ENCODE measurements at regions not wholly inside any gene's neighbourhood (a gene's known extent, or its start where the extent isn't known, plus 50 kb on each side); places are given as distances from the start of the nearest gene placed in this dataset.
"Not testable (repeated sequence)": the region's sequence is repeated elsewhere in the genome, so short reads cannot be mapped to it uniquely, and the experiment has no call there.

DNA sequence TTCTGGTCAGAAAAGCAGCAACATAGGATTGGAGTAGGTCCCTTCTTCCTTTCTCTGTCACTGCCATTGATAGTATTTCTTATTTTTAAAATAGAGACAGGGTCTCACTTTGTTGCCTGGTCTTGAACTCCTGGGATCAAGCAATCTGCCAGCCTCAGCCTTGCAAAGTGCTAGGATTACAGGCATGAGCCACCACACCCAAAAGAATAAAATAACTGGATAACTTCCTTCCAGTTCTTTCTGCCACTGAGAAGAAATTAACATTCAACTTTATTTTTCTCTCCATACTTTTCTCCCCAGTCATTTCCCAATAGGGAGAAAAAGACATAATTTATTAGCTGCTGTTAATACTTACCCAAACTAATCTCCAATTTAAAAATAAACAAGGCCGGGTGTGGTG, 91.9 kb upstream of the MED13 start:
- DNase-seq (ENCODE audit: low spot score), result no peak

DNA sequence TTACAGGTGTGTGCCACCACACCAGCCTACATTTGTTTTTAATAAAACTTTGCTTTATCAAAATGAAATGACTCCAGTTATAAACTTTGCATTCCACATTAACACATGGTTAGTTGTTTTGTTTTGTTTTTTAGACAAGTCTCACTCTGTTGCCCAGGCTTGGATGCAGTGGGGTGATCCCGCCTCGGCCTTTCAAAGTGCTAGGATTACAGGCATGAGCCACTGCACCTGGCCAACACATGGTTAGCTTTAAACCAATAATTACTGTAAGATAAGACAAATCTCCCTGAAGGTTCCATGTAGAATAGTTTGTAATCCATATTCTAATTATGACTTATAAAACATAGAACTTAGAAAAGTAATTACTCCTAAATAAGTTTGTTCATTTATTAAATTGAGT, 89.8 kb upstream of the MED13 start:
- DNase-seq (ENCODE audit: low spot score), result no peak

DNA sequence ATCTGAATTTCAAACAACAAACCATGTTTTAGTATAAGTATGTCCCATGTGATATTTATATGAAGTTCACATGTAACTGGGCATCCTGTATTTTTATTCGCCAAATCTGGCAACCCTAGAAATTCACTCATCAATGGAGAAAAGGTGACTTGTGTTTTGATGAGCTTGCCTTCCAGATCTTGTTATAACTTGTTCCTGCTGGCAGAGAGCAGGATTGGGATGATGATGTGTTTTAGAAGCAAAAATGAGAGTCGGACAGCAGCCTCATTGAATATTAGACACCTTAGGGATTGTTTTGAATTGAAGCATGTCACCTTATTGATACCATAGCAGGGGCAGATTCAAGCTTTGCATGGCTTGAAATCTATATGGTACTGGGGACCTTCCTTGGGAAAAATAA, 85.4 kb upstream of the MED13 start:
- DNase-seq (ENCODE audit: low spot score), result no peak

DNA sequence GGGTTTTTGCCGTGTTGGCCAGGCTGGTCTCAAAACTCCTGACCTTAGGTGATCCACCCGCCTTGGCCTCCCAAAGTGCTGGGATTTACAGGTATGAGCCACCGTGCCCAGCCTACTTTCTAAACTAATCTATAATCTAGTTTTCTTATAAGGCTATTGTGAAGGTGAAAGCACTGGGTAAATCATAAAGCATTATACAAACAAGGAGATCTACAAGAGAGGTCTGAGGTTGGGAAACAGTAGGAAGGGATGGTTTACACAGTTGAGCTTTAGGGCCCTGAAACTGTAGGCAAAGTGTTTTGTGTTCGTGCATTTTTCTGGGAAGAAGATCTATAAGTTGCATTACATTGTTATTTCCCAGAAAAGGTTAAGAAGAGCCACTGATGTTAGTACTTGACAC, 84.9 kb upstream of the MED13 start:
- no peak for DNase-seq (ENCODE audit: low spot score)

DNA sequence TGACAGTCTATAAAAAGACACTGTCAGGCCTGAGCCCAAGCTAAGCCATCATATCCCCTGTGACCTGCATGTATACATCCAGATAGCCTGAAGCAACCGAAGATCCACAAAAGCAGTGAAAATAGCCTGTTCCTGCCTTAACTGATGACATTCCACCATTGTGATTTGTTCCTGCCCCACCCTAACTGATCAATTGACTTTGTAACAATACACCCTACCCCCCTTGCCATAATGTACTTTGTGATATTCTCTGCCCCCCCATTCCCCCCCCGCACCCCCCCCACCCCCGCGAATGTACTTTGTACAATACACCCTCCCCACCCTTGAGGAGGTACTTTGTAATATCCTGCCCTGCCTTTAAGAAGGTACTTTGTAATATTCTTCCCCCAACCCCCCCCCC, 82.2 kb upstream of the MED13 start:
- DNase-seq (ENCODE audit: low spot score), result no peak

DNA sequence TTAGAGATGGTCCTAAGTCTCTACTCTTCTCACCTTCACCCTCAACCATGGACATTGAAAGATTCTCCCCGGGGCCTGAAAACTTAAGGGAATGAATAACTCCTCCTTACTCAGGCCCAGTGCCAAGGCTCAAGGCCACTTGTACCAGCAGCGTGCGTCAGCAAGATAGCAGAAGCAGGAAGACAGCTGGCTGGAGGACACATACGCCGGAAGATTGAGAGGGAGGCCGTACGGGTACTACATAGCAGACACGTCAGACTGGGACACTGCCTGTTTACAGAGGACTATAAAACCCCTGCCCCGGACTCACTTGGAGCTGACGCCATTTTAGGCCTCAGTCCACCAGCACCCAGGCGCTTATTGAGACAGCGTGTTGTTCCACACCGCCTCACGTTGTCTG, 75.8 kb upstream of the MED13 start:
- DNase-seq (ENCODE audit: low spot score), result no peak

DNA sequence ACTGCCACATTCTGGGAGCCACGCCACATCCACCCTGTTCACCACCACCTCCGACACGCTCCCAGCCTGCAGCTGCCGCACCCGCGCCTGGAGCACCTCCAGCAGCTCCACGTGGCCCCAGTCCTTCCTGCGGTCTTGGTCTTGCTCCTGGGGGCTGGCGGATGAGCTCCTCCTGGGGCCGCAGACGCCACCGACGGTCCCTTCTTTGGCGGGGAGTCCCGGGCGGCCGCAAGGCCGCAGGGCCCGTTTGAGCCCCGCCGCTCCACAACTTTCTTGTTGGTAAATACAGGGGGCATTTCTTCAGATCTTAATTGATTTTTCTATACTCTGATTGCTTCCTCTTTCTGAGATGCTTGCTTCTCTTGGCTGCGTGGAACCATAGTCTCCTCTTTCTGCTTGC, 75.3 kb upstream of the MED13 start:
- no peak for DNase-seq (ENCODE audit: low spot score)

DNA sequence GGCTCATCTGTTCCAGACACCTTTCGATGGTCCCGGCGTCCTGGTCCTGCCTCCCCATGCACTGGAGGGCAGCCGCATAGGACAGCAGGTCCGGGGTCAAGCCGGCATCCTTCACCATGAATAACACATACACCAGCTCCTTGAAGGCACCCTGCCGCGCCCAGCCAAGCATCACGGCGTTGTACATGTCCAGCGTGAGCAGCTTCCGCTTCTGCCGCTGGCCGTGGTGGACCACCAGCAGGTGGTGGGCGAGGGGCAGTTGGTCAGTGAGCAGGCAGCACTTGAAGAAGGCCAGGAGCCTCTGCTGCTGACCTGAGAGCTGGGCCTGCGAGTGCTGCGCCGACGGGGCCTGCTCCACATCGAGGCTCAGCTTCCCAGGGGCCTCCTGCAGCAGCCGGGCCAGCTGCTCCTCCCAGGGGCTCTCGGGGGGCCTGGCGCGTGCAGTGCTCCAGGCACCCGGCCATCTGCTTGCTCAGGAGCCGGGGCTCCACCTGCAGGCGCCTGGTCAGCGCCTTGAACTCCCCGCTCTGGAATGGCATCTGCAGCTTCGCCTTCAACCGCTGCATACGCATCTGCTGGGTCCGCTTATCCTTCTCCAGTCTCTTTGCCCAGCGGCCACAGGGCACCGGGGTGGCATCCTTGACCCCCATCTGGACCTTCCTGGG, 74.7 kb upstream of the MED13 start:
- peak; percentile 48 for DNase-seq (ENCODE audit: low spot score)

DNA sequence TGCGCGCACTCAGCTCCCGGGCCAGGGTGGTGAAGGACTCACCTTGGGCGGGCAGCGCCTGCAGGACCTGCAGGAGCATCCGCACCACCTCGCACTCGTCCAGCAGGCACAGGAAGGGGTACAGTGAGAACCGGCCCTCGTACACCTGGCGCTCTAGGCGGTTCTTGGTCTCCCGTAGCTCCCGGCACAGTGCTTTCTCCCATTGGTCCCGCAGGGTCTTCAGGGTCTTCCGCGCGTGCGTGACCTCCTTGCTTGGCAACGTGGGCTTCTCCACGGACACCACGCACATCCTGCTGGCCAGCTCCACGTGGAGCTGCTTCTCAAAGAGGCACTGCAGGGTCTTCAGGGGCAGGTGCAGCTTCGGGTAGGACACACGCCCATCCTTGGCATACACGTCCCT, 74.1 kb upstream of the MED13 start:
- no peak for DNase-seq (ENCODE audit: low spot score)

DNA sequence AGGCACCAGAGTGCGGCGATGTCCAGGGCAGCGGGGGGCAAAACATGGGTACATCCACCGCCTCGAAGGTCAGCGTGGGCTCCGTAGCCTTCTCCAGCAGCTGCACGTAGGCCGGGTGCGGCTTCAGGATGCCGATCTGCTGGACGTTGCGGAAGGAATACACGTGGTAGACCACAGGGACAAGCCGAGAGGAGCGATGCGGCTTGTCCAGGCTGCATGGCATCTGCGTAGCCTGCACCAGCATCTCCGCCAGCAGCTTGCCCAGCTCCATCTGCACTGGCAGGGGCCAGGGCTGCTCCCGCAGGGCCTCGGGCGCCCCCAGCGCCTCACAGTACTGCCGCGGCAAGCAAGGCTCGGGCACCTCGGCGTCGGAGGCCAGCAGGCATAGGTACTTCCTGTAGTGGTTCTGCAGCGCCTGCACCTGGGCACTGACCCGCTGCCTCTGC, 73.6 kb upstream of the MED13 start:
- not testable (repeated sequence) for DNase-seq (ENCODE audit: low spot score)

DNA sequence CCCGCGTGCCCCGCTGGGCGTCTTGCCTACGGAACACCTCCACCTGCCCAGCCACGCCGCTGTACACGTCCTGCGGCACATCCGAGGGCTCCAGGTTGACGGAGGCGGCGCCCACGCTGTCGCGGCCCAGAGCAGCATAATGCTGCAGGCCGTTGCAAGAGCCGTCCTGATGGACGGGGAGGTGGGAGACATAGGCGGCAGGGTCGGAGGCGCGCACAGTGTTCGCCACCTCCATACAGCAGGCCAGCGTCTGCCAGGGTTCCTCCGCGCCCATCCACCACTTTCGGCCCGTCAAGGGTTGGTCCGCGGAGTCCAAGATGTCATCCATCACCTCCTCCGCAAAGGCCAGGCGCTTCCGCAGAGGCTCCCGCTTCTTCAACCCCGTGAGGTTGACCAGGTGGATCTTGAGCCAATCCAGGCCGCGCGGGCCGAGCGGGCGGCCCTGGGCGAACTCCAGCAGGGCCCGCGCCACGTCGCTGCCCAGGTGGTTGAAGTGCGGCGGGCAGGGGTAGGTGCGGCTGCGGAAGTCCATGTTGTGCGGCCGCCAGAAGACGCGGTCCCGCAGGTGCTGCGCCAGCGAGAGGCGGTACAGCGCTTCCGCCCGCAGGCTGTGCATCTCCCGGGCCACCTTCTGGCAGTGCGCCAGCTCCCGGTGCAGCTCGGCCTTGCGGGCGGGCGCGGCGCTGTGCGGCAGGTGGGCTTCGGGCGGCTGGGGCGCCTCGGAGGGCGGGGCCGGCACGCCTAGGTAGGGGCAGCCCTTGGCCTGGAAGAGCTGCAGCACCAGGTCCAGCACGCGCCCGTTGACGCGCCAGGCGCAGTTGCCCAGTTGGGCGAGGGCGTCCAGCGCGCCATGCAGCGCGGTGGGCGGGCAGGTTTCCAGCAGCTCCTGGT, 72.9 kb upstream of the MED13 start:
- not testable (repeated sequence) for DNase-seq (ENCODE audit: low spot score)

DNA sequence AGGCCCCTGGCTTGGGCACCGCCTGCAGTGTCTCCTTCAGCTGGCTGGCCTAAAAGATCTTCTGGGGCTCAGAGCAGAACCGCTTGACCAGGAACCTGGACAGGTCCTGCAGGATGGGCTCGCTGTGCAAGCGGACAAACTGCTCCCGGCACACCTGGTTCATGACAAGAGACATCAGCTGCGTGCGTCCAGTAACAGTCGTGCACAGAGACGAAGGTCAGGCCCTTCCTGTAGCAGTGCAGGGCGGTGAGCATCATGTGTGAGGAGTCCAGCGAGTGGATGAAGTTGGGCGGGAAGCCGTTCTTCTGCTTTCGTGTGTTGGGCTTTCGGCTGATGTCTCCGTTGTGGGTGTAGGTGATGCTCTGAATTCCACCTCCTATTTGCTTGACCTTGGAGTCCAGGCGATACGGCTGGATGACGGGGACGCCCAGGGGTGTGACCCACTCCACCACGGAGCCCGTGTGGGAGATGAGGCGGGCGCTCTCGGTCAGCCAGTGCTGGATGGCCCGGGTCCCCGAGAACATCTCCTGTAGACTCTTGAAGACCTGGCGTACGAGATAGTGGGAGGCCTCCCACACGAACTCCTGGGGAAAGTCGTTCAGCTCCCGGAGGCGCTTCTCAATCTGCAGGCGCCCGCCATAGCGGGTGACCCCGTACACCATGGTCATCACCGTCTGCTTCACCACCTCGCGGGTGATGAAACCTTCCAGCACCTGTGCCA, 72.1 kb upstream of the MED13 start:
- not testable (repeated sequence) for DNase-seq (ENCODE audit: low spot score)

DNA sequence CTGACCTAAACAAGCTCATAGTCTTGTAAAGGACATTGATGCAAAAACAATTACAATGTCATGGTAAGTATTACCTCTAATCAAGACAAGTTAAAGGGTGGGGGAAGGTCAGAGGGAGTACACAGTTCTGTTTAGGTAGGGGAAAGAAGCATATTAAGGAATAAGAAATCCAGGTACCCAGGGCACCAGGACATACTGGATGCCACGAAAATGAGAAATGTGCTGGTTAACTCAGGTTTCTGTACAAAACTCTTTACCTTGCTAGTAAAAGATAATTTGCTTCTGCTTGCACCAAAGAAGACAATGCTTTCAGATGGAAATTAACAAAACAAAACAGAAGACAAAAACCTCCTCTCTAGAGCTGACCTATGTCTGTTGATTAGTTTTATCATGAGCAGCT, 70.7 kb upstream of the MED13 start:
- no peak for DNase-seq (ENCODE audit: low spot score)

DNA sequence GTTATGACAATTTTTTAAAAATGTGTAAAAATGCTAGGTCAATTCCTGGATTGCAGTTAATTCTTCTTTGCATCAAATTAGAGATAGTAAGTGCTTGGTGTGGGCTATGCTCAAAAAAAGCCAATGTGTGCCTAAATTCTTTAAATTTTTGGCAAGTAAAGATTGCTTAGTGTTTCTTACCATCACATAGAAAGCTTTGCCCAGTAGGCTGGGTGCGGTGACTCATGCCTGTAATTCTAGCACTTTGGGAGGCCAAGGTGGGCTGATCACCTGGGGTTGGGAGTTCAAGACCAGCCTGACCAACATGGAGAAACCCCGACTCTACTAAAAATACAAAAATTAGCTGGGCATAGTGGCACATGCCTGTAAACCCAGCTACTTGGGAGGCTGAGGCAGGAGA, 70.0 kb upstream of the MED13 start:
- DNase-seq (ENCODE audit: low spot score), result not testable (repeated sequence)

DNA sequence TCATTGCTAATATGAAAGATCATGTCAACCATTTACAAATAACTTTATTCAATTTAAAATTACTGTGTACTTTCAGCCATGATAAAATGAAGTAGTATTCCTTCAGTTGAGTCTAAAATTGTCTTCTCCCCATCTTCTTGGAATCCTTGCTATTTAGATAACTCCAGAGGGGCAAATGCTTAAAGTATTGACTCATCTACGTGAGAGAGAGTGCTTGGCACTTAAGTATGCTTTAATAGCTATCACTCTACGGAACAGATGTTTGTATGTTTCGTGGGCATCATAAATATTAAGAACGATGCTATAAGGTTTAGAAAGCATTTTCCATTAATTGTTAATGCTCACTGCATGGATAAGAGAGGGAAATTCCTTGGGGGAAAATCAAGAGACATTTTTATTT, 69.3 kb upstream of the MED13 start:
- DNase-seq (ENCODE audit: low spot score), result no peak

DNA sequence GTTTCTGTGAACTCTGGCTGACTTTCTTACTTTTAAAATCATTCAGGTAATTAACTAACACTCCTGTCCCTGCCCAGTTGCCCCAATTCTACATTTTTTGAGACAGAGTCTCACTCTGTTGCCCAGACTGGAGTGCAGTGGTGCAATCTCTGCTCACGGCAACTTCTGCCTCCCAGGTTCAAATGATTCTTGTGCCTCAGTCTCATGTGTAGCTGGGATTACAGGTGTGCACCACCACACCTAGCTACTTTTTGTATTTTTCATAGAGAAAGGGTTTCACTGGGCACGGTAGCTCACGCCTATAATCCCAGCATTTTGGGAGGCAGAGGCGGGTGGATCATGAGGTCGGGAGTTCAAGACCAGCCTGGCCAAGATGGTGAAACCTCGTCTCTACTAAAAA, 66.2 kb upstream of the MED13 start:
- not testable (repeated sequence) for DNase-seq (ENCODE audit: low spot score)

DNA sequence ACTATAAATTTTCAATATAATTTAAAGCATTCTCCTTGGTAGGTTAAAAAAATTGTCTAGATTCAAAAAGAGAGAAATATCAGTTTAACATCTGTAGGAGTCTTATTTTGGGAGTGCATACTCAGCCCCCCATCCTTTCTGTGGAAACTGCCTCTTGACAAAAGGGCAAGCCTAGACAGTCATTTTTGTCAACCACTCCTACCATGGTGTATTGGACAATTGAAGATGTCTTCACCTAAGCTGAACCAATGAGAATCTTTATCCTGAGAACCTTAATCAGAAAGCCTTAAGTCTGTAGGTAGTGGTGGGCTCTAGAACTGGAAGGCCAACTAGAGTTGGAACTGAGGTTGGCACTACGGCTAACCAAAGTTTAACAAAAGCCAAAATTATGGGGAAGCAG, 65.7 kb upstream of the MED13 start:
- no peak for DNase-seq (ENCODE audit: low spot score)

DNA sequence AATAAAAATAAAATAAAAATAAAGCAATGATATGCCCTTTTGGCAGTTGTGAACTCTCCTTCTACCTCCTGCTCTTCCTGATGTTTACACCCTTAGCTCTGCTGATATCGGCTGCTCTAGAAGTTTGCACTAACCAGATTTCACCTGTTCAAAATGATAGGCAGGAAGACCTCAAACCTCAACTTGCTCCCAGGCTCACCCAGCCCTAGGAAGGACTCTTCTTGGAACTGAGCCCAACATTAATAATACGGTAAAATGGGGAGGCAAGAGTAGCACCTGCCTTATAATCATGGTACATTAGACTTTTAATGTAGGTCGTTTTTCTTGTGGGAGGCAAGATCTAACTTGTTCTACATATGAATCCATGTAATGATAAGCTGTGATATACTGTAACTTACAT, 61.2 kb upstream of the MED13 start:
- DNase-seq (ENCODE audit: low spot score), result no peak

DNA sequence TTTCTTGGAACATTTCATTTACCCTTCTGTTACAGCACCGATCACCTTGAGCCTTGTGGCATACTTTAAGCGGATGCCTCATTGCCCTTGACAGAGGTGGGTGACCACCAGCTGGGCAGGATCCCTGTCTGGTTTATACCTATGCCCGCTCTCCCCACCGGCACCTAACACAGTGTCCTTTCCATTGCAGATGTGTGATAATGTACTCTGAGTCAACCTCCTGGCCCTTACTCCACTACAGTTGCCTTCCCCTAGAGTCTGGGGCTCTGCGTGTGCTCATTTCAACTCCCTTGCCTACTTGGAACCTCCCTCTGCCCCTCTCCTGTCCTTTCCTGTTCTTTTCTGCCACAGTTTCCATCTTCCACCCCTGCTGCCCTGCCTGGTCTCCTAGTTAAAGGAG, 60.2 kb upstream of the MED13 start:
- DNase-seq (ENCODE audit: low spot score), result no peak

DNA sequence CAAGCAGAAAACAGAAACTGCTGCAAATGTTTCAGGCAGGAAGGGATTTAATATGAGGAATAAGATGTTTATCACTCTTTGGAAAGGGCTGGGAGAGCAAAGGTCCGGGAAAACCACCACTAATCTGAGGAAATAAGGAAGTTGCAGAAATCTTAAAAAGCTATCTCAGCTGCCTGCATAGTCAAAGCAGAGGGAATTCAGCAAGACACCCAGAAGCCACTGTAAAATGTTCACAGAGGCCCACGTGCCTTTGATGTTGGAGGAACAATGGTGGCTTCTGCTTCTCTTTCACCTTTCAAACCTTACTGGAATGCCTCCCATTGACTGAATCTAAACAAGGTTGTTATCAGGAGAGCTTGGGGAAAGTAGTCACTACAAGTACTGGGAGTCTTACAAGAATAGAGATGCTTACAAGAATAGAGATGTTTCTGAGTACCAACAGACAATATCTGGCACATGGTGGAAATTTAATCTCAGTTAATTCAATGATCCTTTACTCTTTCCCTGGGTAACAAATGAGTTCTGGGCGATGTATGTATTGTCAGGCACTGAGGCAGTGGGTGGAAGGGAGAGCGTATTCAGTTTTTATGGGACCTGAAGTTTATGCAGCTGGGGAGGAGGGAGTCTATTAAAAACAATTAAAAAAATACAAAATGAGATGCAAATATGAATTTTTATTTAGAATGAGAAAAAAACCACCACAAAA, 56.1 kb upstream of the MED13 start:
- peak; percentile 37 for DNase-seq (ENCODE audit: low spot score)

DNA sequence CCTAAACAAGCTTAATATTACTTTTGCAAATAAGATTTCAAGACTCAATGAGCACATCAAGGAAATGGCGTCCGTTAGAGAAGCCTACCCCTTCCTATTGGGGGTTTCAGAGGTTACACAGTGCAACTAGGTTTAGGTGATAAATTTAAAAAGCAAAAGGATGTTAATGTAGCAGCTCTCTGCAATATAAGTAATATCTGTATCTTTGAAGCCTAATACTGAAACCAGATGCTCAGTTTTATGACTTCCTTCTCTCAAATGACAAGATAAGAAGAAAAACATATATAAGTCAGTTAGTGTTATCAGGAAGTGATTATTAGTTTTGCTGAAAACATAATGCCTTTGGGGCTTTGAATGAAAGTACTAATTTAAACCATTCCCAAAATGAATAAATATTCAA, 54.3 kb upstream of the MED13 start:
- no peak for DNase-seq (ENCODE audit: low spot score)
